Thymus (tissue), 11 donors: ENCODE measurements at regions not wholly inside any gene's neighbourhood (a gene's known extent, or its start where the extent isn't known, plus 50 kb on each side); places are given as distances from the start of the nearest gene placed in this dataset.

ENCODE experiments used
- DNase-seq, 9 donors: peaks; one replicate each; pipeline ENCODE4 v3.0.0-alpha.2; 2013; ENCODE audit warnings: low spot score in 9 of 9, low read depth in 6 of 9, missing footprints in 1 of 9
- H3K27ac ChIP-seq, 2 donors: one replicate each; pipeline ENCODE4 v1.5.1; 2013; ENCODE audit warnings: control low read depth in 1 of 2, low read depth in 1 of 2, low read length in 1 of 2, mild to moderate bottlenecking in 1 of 2, moderate library complexity in 1 of 2
- H3K27me3 ChIP-seq, 2 donors: one replicate each; pipeline ENCODE4 v1.5.1; 2013; ENCODE audit warnings: low read length in 1 of 2; ENCODE audit not compliant: control insufficient read depth in 2 of 2, insufficient read depth in 1 of 2
- H3K36me3 ChIP-seq, 2 donors: one replicate each; pipeline ENCODE4 v1.5.1; 2013; ENCODE audit warnings: low read length in 1 of 2, mild to moderate bottlenecking in 1 of 2, moderate library complexity in 1 of 2; ENCODE audit not compliant: control insufficient read depth in 2 of 2, insufficient read depth in 2 of 2
- H3K4me1 ChIP-seq, 2 donors: one replicate each; pipeline ENCODE4 v1.5.1; 2013; ENCODE audit warnings: low read length in 2 of 2; ENCODE audit not compliant: control insufficient read depth in 2 of 2, insufficient read depth in 2 of 2
- H3K4me3 ChIP-seq, 2 donors: one replicate each; pipeline ENCODE4 v1.5.1; 2013; ENCODE audit warnings: low read length in 2 of 2, control low read depth in 1 of 2, mild to moderate bottlenecking in 1 of 2
- H3K9me3 ChIP-seq, 2 donors: one replicate each; pipeline ENCODE4 v1.5.1; 2013; ENCODE audit warnings: low read length in 1 of 2, mild to moderate bottlenecking in 1 of 2; ENCODE audit not compliant: control insufficient read depth in 2 of 2, insufficient read depth in 1 of 2
- WGBS: extraction: QIAGEN DNeasy Blood & Tissue Kit; methylation state at CpG from one replicate; pipeline ENCODE4 v1.1.7; 2013; 5-methylcytosine and 5-hydroxymethylcytosine counted together
- donor health status: healthy.

GRCh38 chr10:93236393-93237040, 162.8 kb downstream of the CYP26A1 start:
- no peaks in the 10 kb centered on the region for H3K4me1 ChIP-seq
- H3K36me3 ChIP-seq, result no peaks in the 10 kb centered on the region
- no peak overlapping the region for H3K27ac ChIP-seq
- no peaks in the 10 kb centered on the region for H3K9me3 ChIP-seq
- WGBS, result 89% methylated on average over 4 of the region's 4 CpGs
- no peak overlapping the region for H3K4me3 ChIP-seq
- H3K27me3 ChIP-seq, result no peaks in the 10 kb centered on the region
- DNase-seq, result no peak

GRCh38 chr10:93245147-93245546, 171.5 kb downstream of the CYP26A1 start:
- DNase-seq, result no peak
- Histone ChIP-seq H3K27ac (no peak overlapping the region), H3K4me1 (no peaks in the 10 kb centered on the region), H3K27me3 (no peaks in the 10 kb centered on the region), H3K36me3 (no peaks in the 10 kb centered on the region), H3K9me3 (no peaks in the 10 kb centered on the region), H3K4me3 (no peak overlapping the region)
- WGBS, result 95% methylated on average over 1 of the region's 1 CpG

GRCh38 chr10:93245779-93246178, 172.1 kb downstream of the CYP26A1 start:
- no peak for DNase-seq
- H3K27me3 ChIP-seq, result no peaks in the 10 kb centered on the region
- H3K36me3 ChIP-seq, result no peaks in the 10 kb centered on the region
- H3K9me3 ChIP-seq, result no peaks in the 10 kb centered on the region
- 73% methylated on average over 8 of the region's 8 CpGs for WGBS
- no peak overlapping the region for H3K27ac ChIP-seq
- H3K4me1 ChIP-seq, result no peaks in the 10 kb centered on the region
- no peak overlapping the region for H3K4me3 ChIP-seq

GRCh38 chr10:93248583-93249227, 175.0 kb downstream of the CYP26A1 start:
- no peak for DNase-seq
- H3K27me3 ChIP-seq, result no peaks in the 10 kb centered on the region
- no peak overlapping the region for H3K4me3 ChIP-seq
- no peak overlapping the region for H3K27ac ChIP-seq
- no peaks in the 10 kb centered on the region for H3K36me3 ChIP-seq
- 87% methylated on average over 19 of the region's 19 CpGs for WGBS
- no peaks in the 10 kb centered on the region for H3K9me3 ChIP-seq
- H3K4me1 ChIP-seq, result no peaks in the 10 kb centered on the region

GRCh38 chr10:93250010-93250409, 176.3 kb downstream of the CYP26A1 start:
- Histone ChIP-seq H3K36me3 (no peaks in the 10 kb centered on the region), H3K27me3 (no peaks in the 10 kb centered on the region), H3K9me3 (no peaks in the 10 kb centered on the region), H3K27ac (no peak overlapping the region), H3K4me1 (no peaks in the 10 kb centered on the region), H3K4me3 (no peak overlapping the region)
- DNase-seq, result no peak
- 93% methylated on average over 6 of the region's 6 CpGs for WGBS

- no peak overlapping the region for H3K27ac ChIP-seq
- 96% methylated on average over 2 of the region's 2 CpGs for WGBS
- H3K27me3 ChIP-seq, result no peaks in the 10 kb centered on the region
Measured at GRCh38 chr10:93254180-93254853, 180.6 kb downstream of the CYP26A1 start.

GRCh38 chr10:93255546-93255945, 181.9 kb downstream of the CYP26A1 start:
- Histone ChIP-seq H3K27ac (no peak overlapping the region), H3K4me3 (no peak overlapping the region)
- WGBS, result 78% methylated on average over 1 of the region's 1 CpG

More at GRCh38 chr10:93254180-93254853, 180.6 kb downstream of the CYP26A1 start:
- no peak overlapping the region for H3K4me3 ChIP-seq
- no peaks in the 10 kb centered on the region for H3K9me3 ChIP-seq
- DNase-seq, result no peak
- H3K4me1 ChIP-seq, result no peaks in the 10 kb centered on the region
- H3K36me3 ChIP-seq, result no peaks in the 10 kb centered on the region

More at GRCh38 chr10:93255546-93255945, 181.9 kb downstream of the CYP26A1 start:
- H3K36me3 ChIP-seq, result no peaks in the 10 kb centered on the region
- H3K27me3 ChIP-seq, result no peaks in the 10 kb centered on the region
- no peaks in the 10 kb centered on the region for H3K9me3 ChIP-seq
- no peak for DNase-seq
- no peaks in the 10 kb centered on the region for H3K4me1 ChIP-seq
